CD4-positive, alpha-beta T cell treated with Interleukin-21 for 1 hour (primary cell): ENCODE measurements at regions not wholly inside any gene's neighbourhood (a gene's known extent, or its start where the extent isn't known, plus 50 kb on each side); places are given as distances from the start of the nearest gene placed in this dataset.

ENCODE experiments used
- DNase-seq: peaks from one replicate; pipeline ENCODE4 v3.0.0-alpha.2; 2020

DNA sequence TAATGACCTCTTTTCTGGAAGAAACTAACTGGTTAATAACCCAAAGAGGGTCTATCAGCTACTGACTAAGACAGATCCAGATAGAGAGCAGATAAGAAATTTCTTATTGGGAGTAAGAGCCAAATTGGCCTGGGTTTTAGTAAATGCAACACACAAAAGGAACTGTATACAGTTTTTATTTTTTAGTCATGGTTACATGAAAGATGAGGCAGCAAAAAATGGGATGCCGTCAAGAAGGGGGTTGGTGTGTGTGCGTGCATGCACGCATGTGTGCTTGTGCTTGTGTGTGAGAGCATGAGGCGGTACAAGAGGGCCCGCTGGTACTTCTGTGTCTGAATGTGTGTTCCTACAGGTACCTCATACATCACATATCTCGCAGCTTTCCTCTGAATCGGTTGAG is 466.2 kb upstream of the HNRNPA3 start:
- no peak for DNase-seq

DNA sequence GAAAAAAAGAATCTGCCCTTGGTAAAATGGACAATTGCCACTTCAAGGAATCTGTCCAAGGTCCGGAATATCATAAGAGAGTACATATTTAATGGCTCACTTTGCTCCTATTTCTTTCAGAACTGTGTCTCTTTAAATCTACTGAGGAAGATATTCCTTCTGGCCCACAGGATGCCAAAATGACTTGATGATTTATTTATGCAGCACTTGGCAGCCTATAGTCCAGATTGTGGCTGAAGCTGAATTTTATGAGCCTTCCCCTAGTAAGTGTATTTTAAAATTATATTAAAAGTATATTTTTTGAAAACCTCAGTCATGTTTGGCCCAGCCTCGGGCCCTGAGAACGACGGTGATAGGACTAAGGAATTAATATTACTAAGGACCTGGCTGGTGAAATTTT is 465.1 kb upstream of the HNRNPA3 start:
- no peak for DNase-seq

DNA sequence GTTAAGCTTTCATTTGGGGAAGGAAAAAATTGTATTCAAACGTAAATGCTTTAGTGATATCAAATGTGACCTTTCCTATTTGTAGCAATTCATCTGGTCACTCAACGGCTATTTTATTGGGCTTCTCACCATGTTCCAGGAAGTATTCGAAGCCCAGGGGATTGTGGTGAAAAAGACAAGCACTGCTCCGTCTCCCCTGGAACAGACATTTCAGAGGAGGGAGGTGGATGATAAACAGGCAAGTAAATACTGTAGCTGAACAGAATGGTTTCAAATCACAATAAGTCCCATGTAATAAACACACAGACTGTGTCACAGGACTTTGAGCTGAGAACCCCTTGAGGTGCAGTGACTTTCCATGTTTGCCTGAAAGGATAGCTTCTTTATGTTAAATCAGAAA is 464.7 kb upstream of the HNRNPA3 start:
- no peak for DNase-seq

DNA sequence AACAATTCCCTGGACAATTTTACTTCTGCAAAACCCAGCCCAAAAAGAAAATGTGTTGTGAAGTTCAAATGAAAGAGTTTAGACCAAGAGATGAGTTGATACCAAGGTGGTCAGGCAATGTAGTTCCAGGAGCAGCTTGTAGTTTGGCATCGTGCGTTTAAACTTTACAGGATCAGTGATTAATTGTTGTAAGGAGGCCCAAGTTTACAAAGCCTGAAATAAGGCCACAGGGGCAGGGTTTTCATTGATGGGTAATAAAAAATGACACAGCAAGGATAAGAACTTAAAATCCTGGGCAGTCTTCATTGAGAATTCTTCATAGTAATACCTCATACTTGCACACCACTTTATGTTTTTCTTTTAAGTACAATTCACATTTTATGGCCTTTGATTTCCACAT is 463.9 kb upstream of the HNRNPA3 start:
- no peak for DNase-seq

DNA sequence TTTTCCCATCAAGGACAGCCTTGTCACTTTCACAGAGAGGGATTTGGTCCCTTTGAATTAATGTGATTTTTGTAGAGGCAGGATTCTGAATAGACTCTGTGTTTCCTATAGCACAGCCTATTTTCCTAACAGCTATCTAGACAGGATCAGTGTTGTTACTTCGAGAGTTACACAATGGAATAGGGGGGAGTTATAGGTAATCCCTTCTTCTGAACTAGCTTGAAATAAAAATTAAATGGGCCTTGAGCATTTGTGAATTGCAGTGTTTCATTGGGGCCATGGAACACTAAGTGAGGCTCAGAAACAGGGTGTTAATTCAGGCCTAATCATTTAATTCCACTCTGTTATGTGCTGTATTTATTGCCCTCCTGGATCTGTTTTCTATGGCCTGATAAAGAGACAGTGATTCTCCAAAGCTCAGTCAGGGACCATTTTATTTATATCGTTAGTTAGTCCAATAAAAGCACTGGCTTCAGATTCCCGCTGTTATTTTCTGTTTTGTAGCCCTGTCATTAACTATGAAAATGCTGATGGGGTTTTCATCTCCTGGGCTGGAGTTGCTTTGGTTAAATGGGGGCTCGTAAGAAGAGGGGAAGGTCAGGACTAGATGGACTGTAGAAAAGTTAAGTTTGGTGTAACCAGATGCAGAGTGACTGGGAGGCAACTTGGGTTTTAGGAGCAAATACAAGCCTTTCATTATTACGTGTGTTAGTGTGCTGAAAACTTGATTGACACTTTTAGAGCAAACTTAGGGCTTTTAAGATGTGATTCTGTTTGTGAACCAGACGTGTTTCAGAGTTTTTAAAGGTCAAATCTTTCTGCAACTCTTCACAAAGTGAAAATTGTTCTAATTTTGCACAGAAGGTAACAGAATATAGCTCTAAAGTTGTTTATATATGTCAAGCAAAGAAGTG is 461.0 kb upstream of the HNRNPA3 start:
- no peak for DNase-seq

DNA sequence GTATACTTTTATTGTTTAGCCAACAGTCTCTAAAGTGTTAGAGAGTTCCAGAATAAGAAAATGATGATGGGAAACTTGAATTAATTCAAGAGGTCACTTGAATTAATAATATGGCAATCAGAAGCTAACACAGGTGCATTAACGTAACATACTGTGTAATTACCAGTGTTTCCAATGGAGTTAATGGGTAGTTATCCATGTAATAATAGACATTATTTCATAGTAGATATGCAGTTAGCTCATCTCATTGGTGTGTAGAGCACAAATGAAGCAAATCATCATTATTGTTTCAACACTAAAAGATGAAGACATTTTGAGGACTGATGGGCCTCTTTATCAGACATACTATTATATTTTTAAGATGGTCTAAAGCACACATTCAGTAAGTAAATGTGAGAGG is 460.3 kb upstream of the HNRNPA3 start:
- no peak for DNase-seq

DNA sequence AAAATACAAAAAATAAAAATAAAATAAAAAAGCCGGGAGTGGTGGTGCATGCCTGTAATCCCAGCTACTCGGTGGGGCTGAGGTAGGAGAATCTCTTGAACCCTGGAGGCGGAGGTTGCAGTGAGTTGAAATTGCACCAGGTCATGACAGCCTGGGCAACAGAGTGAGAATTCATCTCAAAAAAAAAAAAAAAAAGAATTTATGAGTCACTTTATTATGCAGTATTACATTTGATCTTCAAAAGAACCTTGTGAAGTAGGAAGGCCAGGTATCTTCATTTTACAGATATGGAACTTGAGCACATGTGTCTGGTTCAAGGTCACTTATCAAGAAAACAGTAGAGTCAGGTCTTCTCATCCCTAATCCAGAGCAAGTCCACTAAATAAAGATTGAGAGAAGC is 459.4 kb upstream of the HNRNPA3 start:
- DNase-seq: no peak

DNA sequence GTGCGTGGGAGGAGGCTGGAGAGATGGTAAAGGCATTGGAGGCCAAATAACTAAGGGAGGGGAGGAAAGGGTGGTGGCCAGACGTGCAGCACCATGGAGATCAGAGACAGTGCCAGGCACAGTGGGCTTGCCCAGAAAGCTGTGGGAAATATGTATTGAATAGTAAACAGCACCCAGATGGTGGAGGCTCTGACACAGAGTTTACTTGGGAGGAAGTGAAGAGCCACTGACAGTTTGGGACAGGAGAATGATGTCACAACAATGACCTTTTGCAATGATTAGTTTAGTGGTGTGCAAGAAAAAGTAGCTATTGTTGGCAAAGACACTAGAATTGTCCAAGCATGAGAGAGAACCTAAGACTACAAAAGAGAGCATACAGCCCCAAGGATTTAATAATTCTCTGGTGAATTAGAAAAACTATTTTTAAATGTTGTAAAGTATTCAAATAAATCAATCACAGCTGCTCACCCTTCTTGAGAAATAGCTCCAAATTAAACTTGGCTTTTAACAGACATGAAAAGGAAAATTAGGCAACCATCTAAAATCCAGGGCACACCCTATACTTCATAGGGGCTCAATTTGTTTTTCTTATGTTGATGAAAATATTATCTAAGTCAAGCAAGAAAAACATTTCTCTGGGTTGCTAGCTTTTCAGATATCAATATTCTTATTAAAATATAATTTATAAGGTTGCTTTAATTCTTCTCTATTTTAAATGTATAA is 458.7 kb upstream of the HNRNPA3 start:
- no peak for DNase-seq

DNA sequence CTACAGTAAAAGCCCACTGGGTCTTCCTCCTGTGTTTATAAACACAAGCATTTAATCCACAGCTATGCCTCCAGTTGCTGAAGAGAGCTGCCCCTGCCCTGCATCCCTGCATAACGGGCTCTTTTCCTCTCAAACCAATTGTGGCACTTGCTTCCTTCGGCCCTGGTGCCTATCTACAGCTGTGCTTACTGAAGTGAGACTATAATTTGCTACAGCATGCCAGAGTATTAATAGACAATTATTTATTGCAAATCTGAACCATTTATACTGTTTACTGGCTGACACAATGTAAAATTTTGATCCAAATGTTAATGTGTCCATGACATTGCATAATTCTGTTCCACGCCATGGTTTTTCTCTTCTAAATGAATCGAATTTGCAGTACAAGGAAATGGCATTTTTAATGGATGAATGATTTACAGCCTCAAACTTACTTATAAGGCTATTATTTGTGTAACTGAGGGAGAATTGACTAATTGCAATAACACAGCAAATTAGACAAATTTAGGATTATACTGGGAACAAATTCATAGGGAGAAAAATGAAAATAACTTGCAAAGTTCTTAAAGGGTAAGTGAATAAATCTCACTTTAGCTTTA is 457.0 kb upstream of the HNRNPA3 start:
- DNase-seq: no peak

DNA sequence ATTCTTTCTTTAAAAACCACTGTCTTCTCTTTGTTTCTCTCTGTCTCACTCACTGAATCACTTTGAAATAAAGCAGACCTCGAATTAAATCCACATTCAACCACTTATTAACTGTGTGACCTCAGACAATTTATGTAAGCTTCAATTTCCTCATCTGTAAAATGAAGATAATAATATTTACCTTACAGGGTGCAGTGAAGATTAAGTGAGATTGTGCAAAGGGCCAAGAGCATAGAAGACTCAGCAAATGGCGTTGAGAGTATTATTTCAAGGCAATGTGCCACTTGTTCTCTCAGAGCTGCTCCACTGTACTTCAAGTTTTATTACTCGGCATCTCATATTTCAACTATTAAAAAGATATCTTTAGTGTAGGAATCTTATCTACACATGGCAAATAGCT is 454.2 kb upstream of the HNRNPA3 start:
- DNase-seq: no peak

DNA sequence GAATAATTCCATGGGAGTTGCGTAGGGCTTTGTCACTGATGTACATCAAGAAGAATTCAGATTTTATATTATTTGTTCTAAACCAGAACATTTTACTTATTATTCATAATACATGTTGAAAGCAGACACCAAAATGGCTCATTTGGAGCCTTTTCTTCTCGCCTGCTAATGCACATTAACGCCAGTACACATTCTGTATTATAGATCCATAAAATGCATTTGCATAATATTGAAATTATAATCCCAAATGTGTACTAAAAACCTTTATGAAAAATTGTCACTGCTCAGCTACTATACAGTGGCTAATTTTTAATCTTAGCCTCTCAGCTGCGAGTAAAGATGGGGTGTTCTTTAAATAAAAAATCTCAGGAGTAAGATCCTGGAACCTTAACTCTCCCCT is 452.2 kb upstream of the HNRNPA3 start:
- DNase-seq: no peak

DNA sequence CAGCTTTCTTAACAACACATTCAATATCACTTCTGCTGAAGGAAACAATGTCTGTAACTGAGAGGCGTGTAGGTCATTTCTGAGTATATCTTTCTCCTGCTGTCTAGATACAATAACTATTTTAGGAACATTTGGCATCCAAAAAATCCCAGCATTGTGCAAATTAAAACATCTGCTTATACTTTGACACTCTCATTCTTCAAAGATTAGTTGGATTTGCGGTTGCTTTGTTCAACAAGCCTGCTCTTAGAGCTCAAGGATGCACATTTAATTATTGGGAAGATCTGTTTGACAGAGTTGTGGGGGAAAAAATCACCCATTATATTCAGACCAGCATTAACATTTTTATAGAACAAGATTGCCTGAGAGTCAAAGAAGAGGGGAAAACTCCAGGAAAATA is 449.5 kb upstream of the HNRNPA3 start:
- DNase-seq: no peak

DNA sequence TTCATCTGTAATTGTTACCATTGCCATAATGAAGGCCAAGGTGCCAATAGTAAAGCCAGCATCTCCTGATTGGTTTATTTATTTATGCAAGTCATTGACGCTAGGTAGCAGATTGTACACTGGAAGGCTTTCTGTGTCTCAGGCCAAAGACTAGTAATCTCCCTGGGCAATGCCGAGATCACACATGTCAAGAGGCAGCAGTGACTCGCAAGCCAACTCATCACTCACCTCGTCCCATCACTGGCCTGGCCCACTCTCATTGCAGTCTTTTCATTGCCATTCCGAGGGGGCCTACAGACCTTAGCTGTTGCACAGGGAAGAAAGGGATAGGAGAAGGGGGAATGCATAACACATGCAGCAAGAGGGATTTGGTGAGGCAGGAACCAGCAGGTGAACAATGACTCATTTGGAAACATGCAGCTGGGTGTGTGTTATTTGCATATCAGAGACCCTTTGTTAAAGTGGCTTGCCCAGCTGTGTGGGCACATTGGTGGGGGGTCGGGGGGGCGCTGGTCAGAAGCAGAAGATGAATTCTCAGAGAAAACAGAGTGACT is 448.7 kb upstream of the HNRNPA3 start:
- DNase-seq: no peak

DNA sequence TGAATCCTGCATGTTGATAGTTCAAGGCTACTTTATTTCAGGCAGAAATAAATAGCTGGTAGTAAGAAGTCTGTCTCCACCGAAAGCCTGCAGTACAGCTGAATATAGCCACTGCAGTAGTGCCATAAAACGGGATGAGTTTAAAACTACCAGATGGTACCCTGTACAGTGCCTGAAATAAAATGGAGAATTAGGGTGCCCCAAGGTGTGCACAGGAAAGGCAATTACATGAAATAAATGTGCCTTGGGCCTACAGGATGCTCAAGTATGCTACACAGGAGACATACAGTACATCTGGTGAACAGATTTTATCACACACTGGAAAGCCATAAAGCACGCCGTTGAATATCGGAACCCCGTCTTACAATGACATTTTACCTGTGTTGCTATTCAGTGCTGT is 447.7 kb upstream of the HNRNPA3 start:
- DNase-seq: no peak

DNA sequence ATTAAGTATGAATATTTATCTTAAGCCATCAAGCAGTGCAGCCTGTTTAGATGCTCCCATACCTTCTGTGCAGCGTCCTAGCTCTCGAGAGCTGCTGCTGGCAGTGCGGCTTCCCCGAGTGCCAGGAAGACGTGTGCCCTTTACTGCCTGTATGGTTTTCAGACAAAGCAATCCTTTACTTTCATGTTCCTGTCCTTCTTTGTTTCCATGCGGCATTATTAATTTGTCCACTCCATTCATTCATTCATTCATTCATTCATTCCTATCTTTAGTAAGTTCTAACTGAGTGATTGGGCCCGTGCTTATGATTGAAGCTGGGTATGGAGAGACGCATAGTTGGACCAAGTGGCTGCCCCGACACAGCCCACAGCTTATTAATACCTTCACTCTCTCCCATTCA is 446.6 kb upstream of the HNRNPA3 start:
- DNase-seq: no peak

DNA sequence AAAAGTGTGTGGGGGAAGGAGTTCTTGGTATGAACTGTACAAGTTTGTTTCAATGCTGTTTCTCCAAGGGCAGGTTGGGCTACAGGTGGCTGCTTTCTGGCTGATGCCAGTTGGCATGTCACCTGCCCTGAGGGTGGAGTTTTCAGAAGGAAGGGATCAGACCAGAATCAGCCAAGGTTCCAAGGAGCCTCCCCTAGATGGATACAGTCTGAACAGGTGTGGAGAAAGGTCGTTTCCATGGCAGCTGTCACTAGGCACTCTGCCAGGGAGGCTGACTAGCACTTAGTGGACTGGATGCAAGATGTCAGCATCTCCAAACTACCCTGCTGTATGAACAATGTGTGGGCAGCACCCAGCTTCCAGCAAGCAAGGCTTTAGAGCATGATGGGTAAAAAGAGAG is 444.4 kb upstream of the HNRNPA3 start:
- DNase-seq: no peak

DNA sequence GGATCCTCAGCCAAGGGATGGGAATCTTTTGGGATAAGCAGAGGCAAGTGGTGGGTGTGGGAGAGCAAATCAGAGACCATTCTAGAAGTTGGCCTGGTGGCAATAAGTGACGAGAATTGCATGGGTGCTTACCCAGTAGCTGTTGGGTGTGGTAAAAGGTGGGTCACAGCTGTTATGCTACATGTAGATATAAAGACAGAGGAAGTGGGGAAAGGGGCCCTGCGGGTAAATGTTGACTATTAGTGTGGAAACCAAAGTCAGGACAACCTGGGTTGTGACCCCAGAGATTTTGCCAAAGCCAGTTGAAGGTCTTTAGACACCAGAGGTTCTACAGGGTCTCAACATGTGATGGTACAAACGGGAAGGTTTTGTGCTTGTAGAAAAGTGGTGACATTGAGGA is 443.6 kb upstream of the HNRNPA3 start:
- no peak for DNase-seq

DNA sequence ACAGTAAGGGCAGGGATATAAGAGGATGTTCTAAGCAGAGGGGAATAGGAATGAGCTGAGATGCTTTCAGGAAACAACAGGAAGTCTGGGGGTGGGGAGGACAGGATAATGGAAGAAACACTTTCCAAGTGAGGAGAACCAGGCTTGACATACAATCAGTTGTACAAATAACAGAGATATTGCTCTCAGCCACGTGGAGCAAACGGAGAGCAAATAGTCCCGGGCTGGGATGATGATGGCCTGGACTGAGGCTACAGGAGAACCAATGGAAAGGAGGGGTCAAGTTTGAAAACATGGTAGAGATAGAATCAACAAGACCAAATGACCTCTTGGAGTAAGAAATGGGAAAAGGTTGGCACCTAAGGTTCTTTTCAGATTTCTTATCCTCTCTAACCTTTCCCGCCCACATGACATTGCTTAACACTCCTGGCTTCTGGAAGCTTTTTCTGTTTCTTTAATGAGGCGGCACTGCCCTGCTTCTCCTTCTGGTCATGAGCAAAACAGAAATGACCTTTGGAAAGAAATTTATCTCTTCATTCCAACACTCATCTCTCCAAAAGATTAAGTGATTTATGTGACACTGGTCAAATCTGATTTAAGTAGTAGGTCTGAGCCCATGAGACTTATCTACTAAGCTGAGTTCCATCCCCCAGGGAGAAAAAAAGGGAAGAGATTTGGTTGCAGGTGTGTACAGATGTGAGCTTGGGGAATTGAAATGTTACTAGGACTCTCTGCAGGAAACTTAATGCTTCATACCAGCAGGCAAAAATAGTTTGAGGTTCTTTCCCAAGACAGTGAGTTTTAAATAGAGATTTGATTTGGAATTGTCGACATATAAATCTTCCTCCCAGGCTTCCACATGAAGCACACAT is 442.9 kb upstream of the HNRNPA3 start:
- DNase-seq: no peak

DNA sequence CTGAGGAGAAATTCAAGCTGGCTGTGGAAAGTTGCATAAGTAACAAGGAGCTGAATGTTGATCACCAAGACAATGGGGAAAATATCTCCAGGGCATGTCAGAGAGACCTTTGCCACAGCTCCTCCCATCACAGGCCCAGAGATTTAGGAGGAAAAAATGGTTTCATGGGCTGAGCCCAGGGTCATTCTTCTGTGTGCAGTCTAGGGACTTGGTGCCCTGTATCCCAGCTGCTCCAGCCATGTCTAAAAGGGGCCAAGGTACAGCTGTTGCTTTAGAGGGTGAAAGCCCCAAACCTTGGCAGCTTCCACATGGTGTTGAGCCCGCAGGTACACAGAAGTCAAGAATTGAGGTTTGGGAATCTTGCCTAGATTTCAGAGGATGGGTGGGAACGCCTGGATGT is 439.8 kb upstream of the HNRNPA3 start:
- DNase-seq: no peak

DNA sequence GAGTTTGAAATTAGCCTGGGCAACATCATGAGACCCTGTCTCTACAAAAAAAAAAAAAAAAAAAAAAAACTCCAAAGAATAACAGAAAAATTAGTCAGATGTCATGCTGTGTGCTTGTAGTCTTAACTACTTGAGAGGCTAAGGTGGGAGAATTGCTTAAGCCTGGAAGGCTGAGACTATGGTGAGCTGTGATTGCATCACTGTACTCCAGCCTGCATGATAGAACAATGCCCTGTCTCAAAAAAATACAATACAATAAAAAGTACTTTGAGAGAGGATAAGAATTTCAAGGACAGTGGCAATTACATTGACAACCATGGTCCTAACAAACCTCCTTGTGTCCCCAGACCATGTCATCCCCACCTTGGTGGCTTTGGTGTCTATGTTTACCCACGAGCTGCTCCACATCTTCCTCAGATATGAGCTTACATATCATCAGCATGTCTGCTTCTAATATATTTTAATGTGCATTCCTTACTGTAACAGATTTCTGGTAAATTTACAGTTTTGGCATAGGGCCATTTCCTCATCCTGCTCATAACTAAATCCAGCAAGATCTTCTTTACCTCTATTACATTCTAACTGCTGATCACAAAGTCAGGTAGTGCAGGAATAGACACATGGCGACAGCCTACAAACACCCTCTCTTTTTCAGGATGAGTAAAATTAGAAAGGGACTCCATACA is 437.7 kb upstream of the HNRNPA3 start:
- no peak for DNase-seq

DNA sequence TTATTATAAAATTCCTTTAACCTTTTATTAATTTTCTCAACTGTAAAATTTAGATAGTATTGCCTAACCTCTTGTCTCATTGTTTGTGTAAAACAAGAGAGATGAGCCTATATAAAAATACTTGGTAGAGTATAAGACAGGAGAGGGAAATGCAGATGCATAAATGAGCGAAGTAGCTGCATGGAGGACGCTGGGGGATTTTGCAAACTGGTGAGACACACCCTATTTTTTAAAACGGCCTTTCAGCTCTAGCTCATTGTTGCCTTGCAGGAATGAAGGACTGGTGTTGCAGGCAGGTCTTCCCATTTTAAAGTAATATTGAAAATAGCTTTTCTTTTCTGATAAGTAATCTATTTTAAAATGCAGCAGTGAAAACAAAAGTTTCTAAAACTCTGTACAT is 435.3 kb upstream of the HNRNPA3 start:
- no peak for DNase-seq

DNA sequence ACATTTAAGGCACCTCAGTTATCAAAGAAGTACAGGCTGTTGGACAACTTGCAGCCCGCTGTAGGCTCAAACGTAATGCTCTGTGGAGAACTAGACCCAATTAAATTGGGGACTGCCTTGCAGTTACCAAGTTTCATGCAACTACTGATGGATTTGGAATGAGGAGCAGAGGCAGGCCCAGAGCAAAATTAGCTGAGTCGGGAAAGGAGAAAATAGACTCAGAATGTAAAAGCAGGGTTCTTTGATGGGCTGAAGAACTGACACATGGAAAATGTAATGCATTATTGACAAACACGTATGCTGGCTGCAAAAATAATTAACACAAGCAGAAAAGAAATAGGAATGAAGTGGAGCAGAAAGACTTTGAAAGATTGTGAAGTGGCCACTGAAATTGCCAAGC is 432.7 kb upstream of the HNRNPA3 start:
- DNase-seq: no peak
